Activated naive CD8-positive, alpha-beta T cell treated with anti-CD3 and anti-CD28 coated beads, Interleukin-2, amount 50 U/mL, for 24 hours (primary cell): ENCODE measurements at regions not wholly inside any gene's neighbourhood (a gene's known extent, or its start where the extent isn't known, plus 50 kb on each side); places are given as distances from the start of the nearest gene placed in this dataset.

Experiments used
- ATAC-seq: fragments of 150-1000 bp; cut with Tn5 transposase; one replicate; pipeline ENCODE4 v1.10.0; 2021
- DNase-seq: peaks from one replicate; pipeline ENCODE4 v3.0.0; 2021
- H3K27ac Mint-ChIP-seq: one replicate; pipeline ENCODE4 v1.8.0; 2021; ENCODE audit warnings: mild to moderate bottlenecking, mixed read lengths
- H3K27me3 Mint-ChIP-seq: one replicate; pipeline ENCODE4 v1.8.0; 2021; ENCODE audit warnings: mixed read lengths
- H3K36me3 Mint-ChIP-seq: one replicate; pipeline ENCODE4 v1.8.0; 2021; ENCODE audit warnings: low read depth, mixed read lengths
- H3K4me1 Mint-ChIP-seq: one replicate; pipeline ENCODE4 v1.8.0; 2021; ENCODE audit warnings: mixed read lengths
- H3K4me3 Mint-ChIP-seq: one replicate; pipeline ENCODE4 v1.8.0; 2021; ENCODE audit warnings: mild to moderate bottlenecking, moderate library complexity, mixed read lengths
- H3K9me3 Mint-ChIP-seq: one replicate; pipeline ENCODE4 v1.8.0; 2021; ENCODE audit warnings: mixed read lengths

DNA sequence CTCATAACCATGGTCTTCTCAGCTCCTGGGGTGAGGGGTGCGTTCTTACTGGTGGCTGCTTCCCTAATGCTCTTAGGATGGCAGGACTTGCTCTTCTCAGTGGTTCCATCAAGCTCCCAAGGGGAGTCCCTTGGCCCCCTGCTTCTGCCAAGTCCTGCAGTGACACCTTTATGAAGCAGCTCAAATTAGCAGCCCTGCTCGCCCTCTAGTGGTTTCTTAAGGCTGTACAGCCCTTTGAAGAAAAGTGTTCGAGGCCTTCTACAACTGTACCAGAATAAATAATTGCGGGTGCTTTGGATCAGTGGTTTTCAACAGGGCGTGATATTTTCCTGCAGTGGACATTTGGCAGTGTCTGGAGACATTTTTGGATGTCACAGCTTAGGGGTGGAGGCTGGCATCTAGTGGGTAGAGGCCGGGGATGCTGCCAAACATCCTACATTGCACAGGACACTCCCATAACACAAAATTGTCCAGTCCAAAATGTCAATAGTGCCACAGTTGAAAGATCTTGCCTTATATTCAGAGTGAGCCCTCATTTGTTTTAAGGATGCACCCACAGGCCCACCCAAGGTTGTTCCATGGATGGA is 204.7 kb upstream of the S100G start:
- DNase-seq: peak; percentile 9
- Mint-ChIP-seq H3K4me3 (no peak overlapping the region), H3K27ac (no peak overlapping the region), H3K36me3 (no peaks in the 10 kb centered on the region), H3K4me1 (peaks cover 5% of the 10 kb centered on the region), H3K27me3 (no peaks in the 10 kb centered on the region), H3K9me3 (no peaks in the 10 kb centered on the region)
- peak; percentile 49 for ATAC-seq

DNA sequence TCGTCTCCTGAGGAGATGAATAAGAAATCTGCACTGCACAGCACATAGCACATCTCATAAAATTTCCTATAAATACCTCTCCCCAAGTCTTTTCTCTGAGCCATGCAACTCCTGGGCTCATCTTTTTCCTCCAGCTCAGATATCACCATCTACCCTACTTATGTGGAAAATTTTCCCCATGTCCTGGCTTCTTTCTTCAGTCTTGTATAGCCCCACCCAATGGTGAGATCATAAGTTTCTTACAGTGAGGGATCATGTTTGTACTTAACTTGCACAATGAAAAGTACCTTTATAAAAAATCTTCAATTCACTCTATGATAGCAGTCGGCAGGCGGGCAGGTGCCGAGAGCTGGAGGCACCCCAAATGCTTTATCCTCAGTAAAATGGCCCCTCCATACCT is 198.6 kb upstream of the S100G start:
- Mint-ChIP-seq H3K27me3 (no peaks in the 10 kb centered on the region), H3K36me3 (no peaks in the 10 kb centered on the region), H3K9me3 (no peaks in the 10 kb centered on the region), H3K27ac (no peak overlapping the region), H3K4me1 (peaks cover 5% of the 10 kb centered on the region), H3K4me3 (no peak overlapping the region)
- ATAC-seq: no peak
- DNase-seq: no peak

DNA sequence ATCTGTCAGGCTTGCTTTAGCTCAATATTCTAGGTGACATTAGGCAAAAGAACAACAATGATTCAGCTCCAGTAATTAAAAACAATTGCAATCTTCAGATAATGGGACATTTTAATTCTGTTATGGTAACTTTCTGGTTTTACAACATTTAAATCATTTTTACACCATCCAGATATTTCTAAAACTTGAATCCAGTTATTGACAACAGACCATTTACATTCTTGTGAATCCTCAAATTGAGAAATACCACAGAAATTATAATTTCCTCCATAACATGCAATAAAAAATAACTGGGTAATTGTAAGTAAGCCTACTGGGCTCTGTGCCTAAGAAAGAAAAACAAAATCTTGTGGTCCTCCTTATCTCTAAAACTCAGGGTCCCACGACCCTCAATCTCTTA is 195.0 kb upstream of the S100G start:
- H3K4me3 Mint-ChIP-seq: no peak overlapping the region
- DNase-seq (no peak), ATAC-seq (no peak)
- H3K27ac Mint-ChIP-seq: no peak overlapping the region
- no peaks in the 10 kb centered on the region for H3K36me3 Mint-ChIP-seq
- H3K9me3 Mint-ChIP-seq: no peaks in the 10 kb centered on the region
- no peaks in the 10 kb centered on the region for H3K4me1 Mint-ChIP-seq
- H3K27me3 Mint-ChIP-seq: no peaks in the 10 kb centered on the region

DNA sequence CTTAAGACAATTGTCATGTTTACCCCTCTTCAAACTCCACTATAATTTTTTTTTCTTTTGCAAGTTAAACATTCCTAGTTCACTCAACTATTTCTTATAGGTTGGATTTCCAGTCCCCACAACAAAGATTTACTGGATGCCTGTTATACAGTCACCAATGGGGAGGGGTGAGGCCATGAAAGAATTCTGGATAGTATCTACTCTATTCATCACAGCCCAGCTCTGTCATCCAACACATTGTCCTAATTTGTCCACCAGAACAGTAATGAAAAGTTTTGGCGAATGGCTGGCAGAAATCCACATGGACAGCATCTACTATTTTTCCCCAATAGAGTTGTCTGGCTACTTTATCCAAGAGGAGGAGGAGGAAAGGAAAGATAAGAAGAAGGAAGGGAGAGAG is 192.7 kb upstream of the S100G start:
- H3K9me3 Mint-ChIP-seq: no peaks in the 10 kb centered on the region
- H3K27me3 Mint-ChIP-seq: no peaks in the 10 kb centered on the region
- H3K36me3 Mint-ChIP-seq: no peaks in the 10 kb centered on the region
- no peak for DNase-seq
- no peak overlapping the region for H3K4me3 Mint-ChIP-seq
- no peak overlapping the region for H3K27ac Mint-ChIP-seq
- no peaks in the 10 kb centered on the region for H3K4me1 Mint-ChIP-seq
- ATAC-seq: no peak

DNA sequence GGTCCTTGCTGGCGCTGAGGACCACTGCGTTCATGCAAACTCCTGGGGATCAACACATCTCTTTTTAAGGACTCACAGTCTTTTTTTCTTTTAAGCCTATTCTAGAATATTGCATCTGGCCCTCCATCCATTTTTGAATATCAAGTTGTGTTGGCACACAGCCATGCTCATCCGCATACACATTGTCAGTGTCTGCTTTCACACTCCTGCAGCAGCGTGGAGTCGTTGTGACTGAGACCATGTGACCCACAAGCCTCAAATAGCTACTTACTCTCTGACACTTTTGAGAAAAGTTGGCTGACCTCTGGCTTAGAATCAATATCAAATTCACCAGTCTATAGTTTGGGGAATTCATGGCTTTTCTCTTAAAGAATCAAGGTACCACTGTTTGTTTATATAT is 191.8 kb upstream of the S100G start:
- H3K9me3 Mint-ChIP-seq: no peaks in the 10 kb centered on the region
- H3K27me3 Mint-ChIP-seq: no peaks in the 10 kb centered on the region
- H3K4me3 Mint-ChIP-seq: no peak overlapping the region
- no peak overlapping the region for H3K27ac Mint-ChIP-seq
- H3K4me1 Mint-ChIP-seq: no peaks in the 10 kb centered on the region
- DNase-seq (no peak), ATAC-seq (no peak)
- H3K36me3 Mint-ChIP-seq: no peaks in the 10 kb centered on the region

DNA sequence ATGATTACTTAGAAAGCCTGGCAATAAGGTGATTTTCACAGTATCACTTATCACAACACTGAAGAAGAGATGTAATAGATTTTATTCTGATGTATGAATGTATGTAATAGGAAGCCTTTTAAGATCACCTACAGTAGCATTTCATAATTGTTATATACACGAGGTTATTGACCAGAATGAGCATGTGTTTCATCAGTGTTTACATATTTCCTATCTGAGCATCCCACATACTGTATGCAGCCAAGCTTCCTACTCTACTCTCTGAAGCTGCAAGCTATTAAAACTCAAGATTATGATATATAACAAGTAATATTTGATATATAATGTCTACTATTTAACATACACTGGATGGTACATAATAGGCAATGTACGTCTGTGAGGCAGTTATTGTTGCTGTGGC is 190.9 kb upstream of the S100G start:
- no peak overlapping the region for H3K27ac Mint-ChIP-seq
- DNase-seq (no peak), ATAC-seq (no peak)
- H3K4me3 Mint-ChIP-seq: no peak overlapping the region
- no peaks in the 10 kb centered on the region for H3K27me3 Mint-ChIP-seq
- H3K4me1 Mint-ChIP-seq: no peaks in the 10 kb centered on the region
- no peaks in the 10 kb centered on the region for H3K9me3 Mint-ChIP-seq
- no peaks in the 10 kb centered on the region for H3K36me3 Mint-ChIP-seq

DNA sequence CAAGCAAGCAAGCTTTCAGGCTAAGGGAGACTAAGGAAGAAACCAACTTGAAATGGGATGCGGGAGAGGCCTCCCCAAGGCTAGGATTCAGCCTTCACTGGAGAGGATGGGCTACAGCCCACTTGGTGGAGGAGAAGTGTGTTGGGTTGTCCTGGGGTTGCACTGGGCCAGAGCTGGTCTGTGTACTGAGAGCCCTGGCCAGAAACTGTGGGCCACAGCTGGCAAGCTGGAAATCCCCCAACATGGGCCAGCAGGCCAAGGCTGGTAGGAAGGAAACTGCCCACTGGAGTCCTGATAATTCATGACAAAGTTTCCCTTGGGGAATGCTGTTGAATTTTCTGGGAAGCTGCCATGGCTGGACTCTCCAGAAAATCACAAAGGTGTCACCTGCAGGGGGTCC is 188.0 kb upstream of the S100G start:
- DNase-seq: no peak
- Mint-ChIP-seq H3K36me3 (no peaks in the 10 kb centered on the region), H3K4me1 (no peaks in the 10 kb centered on the region), H3K4me3 (no peak overlapping the region), H3K27ac (no peak overlapping the region), H3K9me3 (no peaks in the 10 kb centered on the region), H3K27me3 (no peaks in the 10 kb centered on the region)
- ATAC-seq: no peak

DNA sequence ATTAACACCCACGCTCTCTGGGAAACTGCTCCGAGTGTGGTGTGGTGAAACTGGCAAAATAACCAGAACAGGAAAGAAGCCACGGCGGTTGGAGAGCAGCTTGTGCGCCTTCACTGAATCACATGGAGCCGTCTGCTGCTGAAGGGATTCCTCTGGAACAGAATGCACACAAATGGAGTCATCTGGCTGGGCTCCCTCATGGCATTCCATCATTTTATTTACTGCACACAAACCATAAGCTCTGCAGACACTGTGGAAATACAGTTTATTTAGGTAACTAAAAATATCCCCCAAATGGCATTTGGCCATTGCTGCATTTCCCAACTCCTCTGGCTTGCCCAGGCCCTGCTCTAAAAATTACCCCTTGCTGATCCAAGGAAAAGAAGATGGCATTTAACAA is 187.0 kb upstream of the S100G start:
- H3K9me3 Mint-ChIP-seq: no peaks in the 10 kb centered on the region
- H3K27me3 Mint-ChIP-seq: no peaks in the 10 kb centered on the region
- no peak overlapping the region for H3K27ac Mint-ChIP-seq
- no peaks in the 10 kb centered on the region for H3K4me1 Mint-ChIP-seq
- H3K36me3 Mint-ChIP-seq: no peaks in the 10 kb centered on the region
- DNase-seq (no peak), ATAC-seq (no peak)
- no peak overlapping the region for H3K4me3 Mint-ChIP-seq

DNA sequence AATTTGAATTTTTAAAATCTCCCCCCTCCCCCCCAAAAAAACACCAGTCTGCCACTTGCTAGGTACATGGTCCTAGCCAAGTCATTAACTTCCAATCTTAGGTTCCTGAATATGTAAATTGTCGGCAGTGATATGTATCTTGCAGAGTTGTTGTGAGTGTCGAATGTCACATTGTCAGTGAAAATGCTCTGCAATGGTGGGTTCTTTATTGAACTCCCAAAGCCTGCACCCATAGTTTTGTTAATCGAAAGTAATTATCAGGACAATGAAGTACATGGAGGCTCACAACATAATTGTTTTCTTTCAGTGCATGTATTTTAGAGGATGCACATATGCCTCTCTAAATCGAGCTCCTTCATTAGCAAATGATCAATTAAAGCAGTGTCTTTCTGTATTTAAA is 185.6 kb upstream of the S100G start:
- Mint-ChIP-seq H3K9me3 (no peaks in the 10 kb centered on the region), H3K4me1 (no peaks in the 10 kb centered on the region), H3K27ac (no peak overlapping the region), H3K27me3 (no peaks in the 10 kb centered on the region), H3K36me3 (no peaks in the 10 kb centered on the region), H3K4me3 (no peak overlapping the region)
- DNase-seq: no peak
- ATAC-seq: no peak

DNA sequence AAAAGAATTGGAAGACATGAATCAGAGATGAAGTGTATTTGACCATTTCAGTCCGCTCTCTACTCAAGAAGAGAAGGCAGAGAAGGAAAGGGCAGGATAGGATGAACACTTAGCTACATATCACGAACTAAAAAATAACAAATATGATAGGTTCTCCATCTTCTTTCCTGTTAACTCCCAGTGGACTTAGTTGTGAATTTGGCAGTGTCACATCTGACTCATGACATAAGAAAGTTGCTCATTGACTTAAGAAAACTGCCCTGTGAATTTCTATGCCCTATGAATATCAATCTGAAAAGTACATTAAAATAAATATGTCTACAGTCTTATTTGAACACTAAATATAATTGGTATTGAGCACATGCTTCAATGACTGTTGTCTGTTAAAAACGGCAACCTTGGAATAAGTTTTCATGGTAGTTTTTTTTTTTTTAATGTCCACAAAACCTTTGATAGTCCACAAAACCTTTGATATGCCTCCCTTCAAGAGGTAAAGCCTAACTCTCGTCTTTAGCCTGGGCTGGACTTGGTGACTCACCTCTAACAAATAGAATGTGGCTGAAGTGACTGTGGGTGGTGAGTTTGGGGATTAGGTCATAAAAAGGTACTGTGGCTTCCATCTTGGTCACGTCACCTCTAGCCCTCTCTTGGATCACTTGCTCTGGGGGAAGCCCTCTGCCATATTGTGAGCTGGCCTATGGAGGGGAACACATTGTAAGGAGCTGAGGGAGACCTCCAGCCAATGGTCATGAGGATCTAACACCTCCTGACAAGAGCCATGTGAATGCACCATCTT is 184.7 kb upstream of the S100G start:
- Mint-ChIP-seq H3K4me3 (no peak overlapping the region), H3K27me3 (no peaks in the 10 kb centered on the region), H3K9me3 (no peaks in the 10 kb centered on the region), H3K36me3 (no peaks in the 10 kb centered on the region), H3K4me1 (peaks cover 2% of the 10 kb centered on the region), H3K27ac (no peak overlapping the region)
- DNase-seq (no peak), ATAC-seq (no peak)

DNA sequence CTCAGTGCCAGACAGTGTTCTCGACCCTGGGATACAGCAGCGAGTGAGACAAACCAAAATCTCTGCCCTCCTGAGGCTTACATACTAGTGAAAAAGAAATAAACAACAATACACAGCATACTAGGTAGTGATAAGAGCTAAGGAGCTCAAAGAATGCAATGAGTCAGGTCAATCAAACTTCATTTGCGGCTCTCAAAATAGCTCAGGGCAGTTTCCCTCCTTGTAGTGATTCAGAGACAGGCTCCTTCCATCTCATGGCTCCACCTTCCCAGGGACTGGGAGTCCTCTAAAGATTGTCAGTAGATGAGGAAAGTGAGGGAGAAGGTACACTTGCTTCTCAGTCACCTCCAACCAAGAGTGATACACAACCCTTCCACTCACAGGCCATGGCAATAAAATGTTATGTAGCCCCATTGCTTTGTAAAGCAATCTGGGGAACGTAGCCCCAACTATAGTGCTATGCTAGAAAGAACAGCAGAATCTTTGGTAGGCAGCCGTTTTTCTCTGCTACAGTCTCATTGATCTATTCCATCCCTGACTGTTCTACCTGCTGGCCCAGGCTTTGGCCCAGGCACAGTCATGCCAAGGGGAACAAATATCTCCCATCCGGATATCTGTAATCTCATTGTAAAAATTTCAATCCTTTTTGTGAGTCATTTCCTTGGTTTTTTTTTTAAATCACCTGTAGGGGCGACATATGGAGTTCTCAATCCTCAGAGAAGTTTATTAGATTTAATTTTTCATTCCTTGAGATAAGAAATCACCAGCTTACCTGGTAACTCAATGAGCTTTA is 183.1 kb upstream of the S100G start:
- H3K4me1 Mint-ChIP-seq: peaks cover 5% of the 10 kb centered on the region
- H3K27ac Mint-ChIP-seq: no peak overlapping the region
- no peaks in the 10 kb centered on the region for H3K36me3 Mint-ChIP-seq
- no peak for DNase-seq
- ATAC-seq: no peak
- H3K27me3 Mint-ChIP-seq: no peaks in the 10 kb centered on the region
- H3K4me3 Mint-ChIP-seq: no peak overlapping the region
- H3K9me3 Mint-ChIP-seq: no peaks in the 10 kb centered on the region

DNA sequence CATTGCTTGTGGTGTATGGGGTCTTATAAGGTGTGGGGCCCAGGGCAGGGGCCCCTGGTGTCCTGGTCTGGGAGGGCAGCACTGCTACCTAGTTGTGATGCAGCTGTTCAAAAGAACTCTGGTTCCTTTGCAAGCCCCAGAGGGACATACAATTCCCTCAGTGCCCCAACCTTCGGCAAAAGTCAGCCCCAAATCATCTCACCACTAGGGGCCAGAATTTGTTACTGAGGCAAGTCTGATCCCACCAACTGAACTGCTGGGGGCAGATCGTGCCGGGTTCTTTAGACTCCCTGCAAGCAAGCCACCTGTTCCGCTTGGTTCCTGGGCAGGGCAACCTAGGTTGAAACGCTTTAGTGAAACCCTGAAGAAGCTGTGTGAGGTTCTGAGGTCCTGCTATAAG is 180.1 kb upstream of the S100G start:
- Mint-ChIP-seq H3K4me3 (no peak overlapping the region), H3K4me1 (peaks cover 8% of the 10 kb centered on the region), H3K27ac (no peak overlapping the region), H3K9me3 (no peaks in the 10 kb centered on the region), H3K36me3 (no peaks in the 10 kb centered on the region), H3K27me3 (no peaks in the 10 kb centered on the region)
- DNase-seq: no peak
- no peak for ATAC-seq

DNA sequence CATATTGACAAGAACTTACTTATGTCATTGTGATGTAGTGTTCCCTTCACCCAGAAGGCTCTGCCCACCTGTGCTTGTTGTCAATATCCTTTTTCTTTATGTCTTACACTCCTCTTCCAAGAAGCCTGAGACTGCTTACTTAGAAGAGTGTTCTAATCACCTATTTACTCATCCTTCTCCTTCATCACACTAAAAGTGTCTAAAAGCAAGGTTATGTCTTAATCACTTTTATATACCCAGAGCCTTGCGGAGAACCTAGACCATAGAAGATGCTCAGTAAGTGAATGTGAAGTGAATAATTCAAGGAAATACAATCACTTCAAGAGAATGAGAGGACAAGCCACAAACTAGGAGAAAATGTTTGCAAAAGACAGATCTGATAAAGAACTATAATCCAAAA is 177.6 kb upstream of the S100G start:
- DNase-seq (no peak), ATAC-seq (no peak)
- H3K9me3 Mint-ChIP-seq: no peaks in the 10 kb centered on the region
- H3K27me3 Mint-ChIP-seq: no peaks in the 10 kb centered on the region
- H3K4me1 Mint-ChIP-seq: peaks cover 8% of the 10 kb centered on the region
- no peak overlapping the region for H3K27ac Mint-ChIP-seq
- H3K36me3 Mint-ChIP-seq: no peaks in the 10 kb centered on the region
- H3K4me3 Mint-ChIP-seq: no peak overlapping the region

DNA sequence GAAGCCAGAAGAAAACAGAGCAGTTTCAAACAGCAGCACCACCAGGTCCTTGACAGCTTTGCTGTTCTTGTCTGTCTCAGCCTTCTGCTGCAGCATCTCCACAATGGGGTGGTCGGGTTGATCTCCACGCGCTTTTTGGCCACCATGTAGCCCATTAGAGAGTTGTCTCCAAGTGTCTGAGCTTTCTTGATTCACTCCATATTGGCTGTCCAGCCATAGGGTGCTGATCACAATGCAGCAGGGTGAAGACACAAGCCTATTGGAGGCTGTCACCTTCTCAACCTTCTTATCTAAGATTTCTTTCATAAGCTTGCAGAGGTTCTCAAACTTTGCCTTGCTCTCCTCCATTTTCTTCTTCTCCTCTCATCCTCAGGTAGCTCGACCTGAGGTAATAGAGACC is 175.4 kb upstream of the S100G start:
- H3K27me3 Mint-ChIP-seq: no peaks in the 10 kb centered on the region
- H3K4me3 Mint-ChIP-seq: no peak overlapping the region
- no peaks in the 10 kb centered on the region for H3K36me3 Mint-ChIP-seq
- H3K4me1 Mint-ChIP-seq: peaks cover 16% of the 10 kb centered on the region
- H3K9me3 Mint-ChIP-seq: no peaks in the 10 kb centered on the region
- ATAC-seq: no peak
- no peak overlapping the region for H3K27ac Mint-ChIP-seq
- DNase-seq: no peak

DNA sequence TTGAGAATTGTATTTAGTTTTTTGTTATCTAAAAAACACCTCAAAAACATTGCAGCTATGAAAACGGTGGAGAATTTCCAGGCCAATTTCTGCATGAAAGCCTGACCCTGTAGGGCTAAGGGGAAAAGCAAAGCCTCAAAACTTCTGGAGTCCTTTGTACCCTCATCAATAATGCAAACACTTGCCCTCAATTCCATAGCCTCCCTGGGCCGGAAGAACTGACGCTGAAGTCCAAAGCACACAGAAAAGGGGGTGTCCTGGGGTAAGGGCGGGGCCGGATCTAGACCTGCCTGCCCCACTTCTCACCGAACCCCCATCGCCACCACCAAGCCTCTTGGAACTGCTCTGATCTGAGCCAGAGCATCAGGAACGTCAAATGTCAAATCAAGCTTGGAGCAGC is 173.9 kb upstream of the S100G start:
- H3K4me1 Mint-ChIP-seq: peaks cover 20% of the 10 kb centered on the region
- H3K9me3 Mint-ChIP-seq: no peaks in the 10 kb centered on the region
- ATAC-seq: no peak
- no peaks in the 10 kb centered on the region for H3K36me3 Mint-ChIP-seq
- H3K27me3 Mint-ChIP-seq: no peaks in the 10 kb centered on the region
- DNase-seq: no peak
- no peak overlapping the region for H3K4me3 Mint-ChIP-seq
- H3K27ac Mint-ChIP-seq: no peak overlapping the region
